Naive thymus-derived CD8-positive, alpha-beta T cell (primary cell): ENCODE measurements at regions not wholly inside any gene's neighbourhood (a gene's known extent, or its start where the extent isn't known, plus 50 kb on each side); places are given as distances from the start of the nearest gene placed in this dataset.

Experiments used
- ATAC-seq, 2 donors: fragments of 150-1000 bp; cut with Tn5 transposase in 1 of 2; sonication (Bioruptor Pico), chemical (Tn5 transposase) in 1 of 2; 1 replicate in 1 of 2; 2 replicates in 1 of 2; pipeline ENCODE4 v1.10.0; 2021; ENCODE audit warnings: mild to moderate bottlenecking in 2 of 2, moderate library complexity in 2 of 2
- POLR2A ChIA-PET: fragments of 350-600 bp; sonication (Branson Sonifier 250); formaldehyde crosslinking; loops from one replicate; lab custom pipeline; 2021; ENCODE audit warnings: antibody characterized with exemption; lab: Charles Lee
- DNase-seq, 10 donors: peaks; one replicate each; pipeline versions ENCODE4 v3.0.0 to v3.0.0-alpha.2; 2020 to 2022
- H3K27ac Mint-ChIP-seq, 10 donors: one replicate each; pipeline ENCODE4 v1.8.0; 2020 to 2022; ENCODE audit warnings: mild to moderate bottlenecking in 10 of 10, mixed read lengths in 10 of 10, moderate library complexity in 4 of 10, inconsistent platforms in 1 of 10
- H3K27me3 Mint-ChIP-seq, 5 donors: one replicate each; pipeline ENCODE4 v1.8.0; 2021 to 2022; ENCODE audit warnings: mixed read lengths in 5 of 5
- H3K36me3 Mint-ChIP-seq, 3 donors: one replicate each; pipeline ENCODE4 v1.8.0; 2020 to 2022; ENCODE audit warnings: mixed read lengths in 3 of 3, mild to moderate bottlenecking in 2 of 3, inconsistent platforms in 1 of 3
- H3K4me1 Mint-ChIP-seq, 4 donors: one replicate each; pipeline ENCODE4 v1.8.0; 2021 to 2022; ENCODE audit warnings: mixed read lengths in 4 of 4
- H3K4me3 Mint-ChIP-seq, 10 donors: one replicate each; pipeline ENCODE4 v1.8.0; 2020 to 2022; ENCODE audit warnings: mild to moderate bottlenecking in 10 of 10, mixed read lengths in 10 of 10, moderate library complexity in 6 of 10, inconsistent platforms in 1 of 10
- H3K9me3 Mint-ChIP-seq, 9 donors: one replicate each; pipeline ENCODE4 v1.8.0; 2020 to 2022; ENCODE audit warnings: mixed read lengths in 9 of 9, mild to moderate bottlenecking in 3 of 9, inconsistent platforms in 1 of 9, moderate library complexity in 1 of 9

- Mint-ChIP-seq H3K27me3 (peaks cover 0 to 7% (median 2%) of the 10 kb centered on the region in 5 donors), H3K4me1 (no peaks in the 10 kb centered on the region), H3K9me3 (peaks cover 0 to 13% (median 2%) of the 10 kb centered on the region in 9 donors), H3K27ac (no peak overlapping the region), H3K36me3 (no peaks in the 10 kb centered on the region), H3K4me3 (no peak overlapping the region)
- no peak for ATAC-seq
- no peak for DNase-seq
- POLR2A ChIA-PET, result no interaction called here
Measured at GRCh38 chr3:73326396-73326795, 264.9 kb downstream of the EBLN2 start.

DNA sequence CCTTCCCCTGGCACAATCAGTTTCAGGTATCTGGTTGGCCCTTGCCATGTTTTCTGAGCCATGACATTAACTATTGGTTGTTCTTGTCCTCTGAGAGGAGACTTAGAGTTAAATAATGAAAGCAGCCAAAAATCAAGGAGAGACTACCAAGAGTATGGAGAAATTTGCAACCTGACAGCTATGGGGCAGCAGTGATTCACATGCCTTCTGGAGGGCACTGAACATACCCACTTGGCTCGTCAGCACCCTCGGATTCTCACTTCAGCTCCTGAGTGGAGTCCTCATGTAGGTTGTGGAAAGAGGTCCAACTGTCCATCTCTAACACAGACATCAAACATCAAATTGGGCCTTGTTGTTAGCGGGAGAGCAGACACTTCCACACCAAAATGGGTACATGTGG, 265.6 kb downstream of the EBLN2 start:
- H3K27me3 Mint-ChIP-seq, result peaks cover 0 to 5% (median 2%) of the 10 kb centered on the region in 5 donors
- no peak for DNase-seq
- ATAC-seq, result no peak
- H3K4me1 Mint-ChIP-seq, result no peaks in the 10 kb centered on the region
- no peak overlapping the region for H3K27ac Mint-ChIP-seq
- no peak overlapping the region for H3K4me3 Mint-ChIP-seq
- H3K36me3 Mint-ChIP-seq, result no peaks in the 10 kb centered on the region
- POLR2A ChIA-PET, result no interaction called here
- peaks cover 0 to 11% (median 2%) of the 10 kb centered on the region in 9 donors for H3K9me3 Mint-ChIP-seq
